22Rv1 (cell line): ENCODE measurements at regions not wholly inside any gene's neighbourhood (a gene's known extent, or its start where the extent isn't known, plus 50 kb on each side); places are given as distances from the start of the nearest gene placed in this dataset.

Source experiments
- CTCF ChIP-seq: fragments of 450-650 bp; IDR thresholded peaks from 2 replicates; pipeline ENCODE4 v1.5.1; 2017; ENCODE audit warnings: mild to moderate bottlenecking
- ZFX ChIP-seq: fragments of 450-650 bp; IDR thresholded peaks from 2 replicates; pipeline ENCODE4 v1.6.1; 2017; ENCODE audit warnings: antibody characterized with exemption, borderline replicate concordance

- no peak for TF ChIP-seq CTCF
- TF ChIP-seq ZFX: no peak
Measured at GRCh38 chr5:26278078-26278477, 760.3 kb downstream of the CDH9 start.
